ENCODE measurements at regions not wholly inside any gene's neighbourhood (a gene's known extent, or its start where the extent isn't known, plus 50 kb on each side); places are given as distances from the start of the nearest gene placed in this dataset.

GRCh38 chr7:10696064-10696463 lies 277.6 kb upstream of the PHF14 start:
- no peak overlapping the region for H2BK15ac ChIP-seq (ENCODE audit: low read depth, low read length)
- Mint-ChIP-seq H3K27ac (0 out of 7 replicates have a peak overlapping the region, but pooled peaks of 1 of the 3 experiments have one; percentile 52), H3K36me3 (ENCODE audit: insufficient read depth in 1 of 3, low read depth in 3 of 3) (peaks cover 0 to 9% (median 7%) of the 10 kb centered on the region in 3 experiments; a peak in 4 of 7 replicates), H3K4me1 (0 out of 4 replicates have a peak, but pooled peaks cover 0 to 3% of the 10 kb centered on the region in 2 experiments), H3K4me3 (no peak overlapping the region), H3K9me3 (peaks cover 12% of the 10 kb centered on the region in 2 experiments; a peak in 4 of 5 replicates), H3K27me3 (ENCODE audit: low read depth) (no peaks in the 10 kb centered on the region; the same call in 1 of the 2 replicates)
- no peak overlapping the region for H3K4ac ChIP-seq (ENCODE audit: low read depth, low read length)
- no peaks in the 10 kb centered on the region for H3K79me1 ChIP-seq (ENCODE audit: insufficient read depth, low read depth, low read length, poor library complexity, severe bottlenecking)
- no peak for TF ChIP-seq CTCF (conservative IDR thresholded peaks at IDR 0.05)
- H3K27ac ChIP-seq (ENCODE audit: insufficient read length, low read depth, low read length), result no peak overlapping the region
- no peak overlapping the region for H2BK5ac ChIP-seq (ENCODE audit: insufficient read length, low read length)
- WGBS (ENCODE audit: extremely low coverage, insufficient read length, low lambda C conversion rate), result no CpG with 5 or more reads among the region's 5 CpGs
- H3K14ac ChIP-seq (ENCODE audit: insufficient read depth, low read length), result no peak overlapping the region
- no peak overlapping the region for H3T11ph ChIP-seq (ENCODE audit: low read length)
- H3K23ac ChIP-seq (ENCODE audit: insufficient read length, low read depth, low read length), result no peak overlapping the region
- no peaks in the 10 kb centered on the region for H4K20me1 ChIP-seq (ENCODE audit: control insufficient read depth, insufficient read depth, insufficient read length)
- no peak overlapping the region for H3K9ac ChIP-seq (ENCODE audit: extremely low read depth, insufficient read length, low read length)
- no peak overlapping the region for H2AFZ ChIP-seq (ENCODE audit: low read length)
- H2BK120ac ChIP-seq (ENCODE audit: low read depth, low read length, poor library complexity, severe bottlenecking), result no peak overlapping the region
- no peaks in the 10 kb centered on the region for H3K23me2 ChIP-seq (ENCODE audit: insufficient read length, low read depth, low read length, poor library complexity, severe bottlenecking)
- H4K5ac ChIP-seq (ENCODE audit: insufficient read length, low read depth, low read length), result no peak overlapping the region
- no peak overlapping the region for H4K91ac ChIP-seq (ENCODE audit: insufficient read length, low read depth, low read length)
- no peak overlapping the region for H3K18ac ChIP-seq (ENCODE audit: insufficient read length, low read depth, low read length)
- H3K9me3 ChIP-seq (ENCODE audit: control insufficient read depth, low read depth, low read length), result no peaks in the 10 kb centered on the region
- no peak overlapping the region for H2AK5ac ChIP-seq (ENCODE audit: insufficient read length, low read length)
- H2BK20ac ChIP-seq (ENCODE audit: low read depth, low read length, poor library complexity, severe bottlenecking), result no peak overlapping the region
- no peak overlapping the region for H3K4me2 ChIP-seq (ENCODE audit: insufficient read depth, insufficient read length, low read length)
- DNase-seq, result no peak
- H3K4me1 ChIP-seq (ENCODE audit: insufficient read depth, low read length), result no peaks in the 10 kb centered on the region
- H2BK12ac ChIP-seq (ENCODE audit: insufficient read length, low read depth, low read length), result no peak overlapping the region
- H4K8ac ChIP-seq (replicated peaks; ENCODE audit: insufficient read length, low read depth, low read length), result no peak overlapping the region
- H3K56ac ChIP-seq (ENCODE audit: insufficient read length, low read depth, low read length), result no peak overlapping the region
- H3K79me2 ChIP-seq (ENCODE audit: insufficient read depth, low read length), result no peaks in the 10 kb centered on the region
- no peaks in the 10 kb centered on the region for H3K27me3 ChIP-seq (ENCODE audit: insufficient read depth, low read length)

Data from H9 (cell line).